HEK293T (cell line): ENCODE measurements at regions not wholly inside any gene's neighbourhood (a gene's known extent, or its start where the extent isn't known, plus 50 kb on each side); places are given as distances from the start of the nearest gene placed in this dataset.

Experiments used
- BHLHE40 ChIP-seq: fragments of 450-650 bp; IDR thresholded peaks from 2 replicates; pipeline ENCODE4 v1.6.1; 2016; ENCODE audit warnings: mild to moderate bottlenecking, moderate library complexity, borderline replicate concordance
- CTBP1 ChIP-seq: fragments of 450-650 bp; IDR thresholded peaks from 2 replicates; pipeline ENCODE4 v1.6.1; 2016; ENCODE audit warnings: borderline replicate concordance
- ELF4 ChIP-seq: fragments of 450-650 bp; IDR thresholded peaks from 2 replicates; pipeline ENCODE4 v1.6.1; 2017; ENCODE audit warnings: antibody characterized with exemption
- FOXA1 ChIP-seq: fragments of 450-650 bp; IDR thresholded peaks from 2 replicates; pipeline ENCODE4 v1.6.1; 2016; ENCODE audit warnings: mild to moderate bottlenecking
- FOXK2 ChIP-seq: fragments of 450-650 bp; IDR thresholded peaks from 2 replicates; pipeline ENCODE4 v1.6.1; 2016; ENCODE audit warnings: mild to moderate bottlenecking
- FOXM1 ChIP-seq: fragments of 450-650 bp; IDR thresholded peaks from 2 replicates; pipeline ENCODE4 v1.6.1; 2017; ENCODE audit warnings: mild to moderate bottlenecking, borderline replicate concordance
- L3MBTL2 ChIP-seq: fragments of 450-650 bp; conservative IDR thresholded peaks from 2 replicates; pipeline ENCODE4 v1.6.1; 2016; ENCODE audit warnings: mild to moderate bottlenecking
- LEF1 ChIP-seq: fragments of 450-650 bp; IDR thresholded peaks from 2 replicates; pipeline ENCODE4 v1.6.1; 2017; ENCODE audit warnings: mild to moderate bottlenecking, borderline replicate concordance
- NFRKB ChIP-seq: fragments of 450-650 bp; IDR thresholded peaks from 2 replicates; pipeline ENCODE4 v1.6.1; 2016; ENCODE audit warnings: mild to moderate bottlenecking, moderate library complexity
- SP1 ChIP-seq: fragments of 450-650 bp; IDR thresholded peaks from 2 replicates; pipeline ENCODE4 v1.6.1; 2017
- SUZ12 ChIP-seq: fragments of 450-650 bp; IDR thresholded peaks from 2 replicates; pipeline ENCODE4 v1.6.1; 2016; ENCODE audit warnings: mild to moderate bottlenecking
- TARDBP ChIP-seq: fragments of 450-650 bp; IDR thresholded peaks from 2 replicates; pipeline ENCODE4 v1.6.1; 2016
- ZNF384 ChIP-seq: fragments of 450-650 bp; IDR thresholded peaks from 2 replicates; pipeline ENCODE4 v1.6.1; 2016
- TF ChIP-seq, protein P1 (sequence below): fragments of 450-650 bp; IDR thresholded peaks from 2 replicates; pipeline ENCODE4 v1.6.1; 2016

DNA sequence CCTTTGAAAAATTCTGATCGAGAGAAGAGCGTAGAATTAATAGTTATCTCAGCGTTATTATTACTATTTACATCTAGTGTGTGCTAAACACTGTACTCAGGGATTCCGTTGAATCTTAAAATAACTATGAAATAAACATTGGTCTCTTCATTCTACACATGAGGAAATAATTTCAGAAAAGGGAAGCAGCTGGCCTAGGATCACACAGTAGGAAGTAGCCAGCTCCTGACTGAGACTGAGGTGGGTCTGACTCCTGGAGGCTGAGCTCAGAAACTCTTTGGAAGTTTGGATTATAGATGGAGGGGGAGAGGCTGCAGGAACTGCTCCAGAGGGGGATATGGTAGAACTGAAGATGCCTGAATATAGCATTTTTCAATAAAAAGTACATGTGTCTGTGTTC lies 183.9 kb upstream of the WDR11 start:
- TF ChIP-seq NFRKB (no peak), TARDBP (no peak), FOXM1 (no peak), L3MBTL2 (no peak), BHLHE40 (no peak), ELF4 (no peak), LEF1 (no peak), ZNF384 (no peak), SUZ12 (no peak), SP1 (no peak), FOXK2 (no peak), CTBP1 (no peak), FOXA1 (no peak)
- TF ChIP-seq, protein P1, sequence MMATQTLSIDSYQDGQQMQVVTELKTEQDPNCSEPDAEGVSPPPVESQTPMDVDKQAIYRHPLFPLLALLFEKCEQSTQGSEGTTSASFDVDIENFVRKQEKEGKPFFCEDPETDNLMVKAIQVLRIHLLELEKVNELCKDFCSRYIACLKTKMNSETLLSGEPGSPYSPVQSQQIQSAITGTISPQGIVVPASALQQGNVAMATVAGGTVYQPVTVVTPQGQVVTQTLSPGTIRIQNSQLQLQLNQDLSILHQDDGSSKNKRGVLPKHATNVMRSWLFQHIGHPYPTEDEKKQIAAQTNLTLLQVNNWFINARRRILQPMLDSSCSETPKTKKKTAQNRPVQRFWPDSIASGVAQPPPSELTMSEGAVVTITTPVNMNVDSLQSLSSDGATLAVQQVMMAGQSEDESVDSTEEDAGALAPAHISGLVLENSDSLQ: no peak
